ENCODE measurements at regions not wholly inside any gene's neighbourhood (a gene's known extent, or its start where the extent isn't known, plus 50 kb on each side); places are given as distances from the start of the nearest gene placed in this dataset.
A peak's percentile ranks its signal among the peaks of the same experiment; 100 is the strongest.
"Not testable (repeated sequence)": the region's sequence is repeated elsewhere in the genome, so short reads cannot be mapped to it uniquely, and the experiment has no call there.

DNA sequence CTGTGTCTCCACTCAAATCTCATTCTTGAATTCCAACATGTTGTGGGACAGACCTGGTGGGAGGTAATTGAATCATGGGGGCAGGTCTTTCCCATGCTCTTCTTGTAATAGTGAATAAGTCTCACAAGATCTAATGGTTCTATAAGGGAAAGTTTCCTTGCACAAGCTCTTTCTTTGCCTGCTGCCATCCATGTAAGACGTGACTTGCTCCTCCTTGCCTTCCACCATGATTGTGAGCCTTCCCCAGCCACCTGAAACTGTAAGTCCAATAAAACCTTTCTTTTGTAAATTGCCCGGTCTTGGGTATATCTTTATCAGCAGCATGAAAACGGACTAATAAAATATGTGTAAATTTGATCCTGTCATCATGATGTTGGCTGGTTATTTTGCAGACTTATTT, 471.9 kb downstream of the JRKL start:
- BruUV-seq (replicated peaks); H3K27ac ChIP-seq (ENCODE audit: extremely low read depth, low read depth, low read length); H3K9me1 ChIP-seq (ENCODE audit: control insufficient read depth, insufficient read depth, low read length); H2AFZ ChIP-seq (ENCODE audit: low read depth, low read length); H3K79me2 ChIP-seq (ENCODE audit: control insufficient read depth, insufficient read depth, low read length); FAIRE-seq; DNase-seq (ENCODE audit: extremely low read depth in 1 of 4, low spot score in 3 of 4); H3K9ac ChIP-seq (ENCODE audit: insufficient read depth in 1 of 2, low read depth in 2 of 2, low read length in 2 of 2); intact Hi-C loops (cut with micrococcal nuclease); POLR2A ChIA-PET; ATAC-seq; CTCF ChIA-PET (ENCODE audit: low intra/inter-chr PET ratio); H4K20me1 ChIP-seq (replicated peaks; ENCODE audit: control insufficient read depth, insufficient read depth, low read length); H3K4me2 ChIP-seq (ENCODE audit: insufficient read depth, low read length); H3K36me3 ChIP-seq (ENCODE audit: control insufficient read depth, insufficient read depth, low read length); in situ Hi-C loops (cut with MboI); H3K27me3 ChIP-seq (ENCODE audit: control insufficient read depth in 2 of 2, insufficient read depth in 2 of 2, low read length in 2 of 2); H3K4me1 ChIP-seq (replicated peaks in 1 of 2; ENCODE audit: control insufficient read depth in 2 of 2, insufficient read depth in 2 of 2, low read length in 2 of 2); H3K9me3 ChIP-seq (replicated peaks; ENCODE audit: control insufficient read depth, insufficient read depth, low read depth, low read length); H3K4me3 ChIP-seq: not testable (repeated sequence)
- TF ChIP-seq ZNF431 (CRISPR knock-in tag; IDR thresholded peaks at IDR 0.05) = peak; percentile 95
- WGBS (ENCODE audit: insufficient coverage, low coverage, missing lambda C conversion rate) = 0% methylated on average over 3 of the region's 3 CpGs

DNA sequence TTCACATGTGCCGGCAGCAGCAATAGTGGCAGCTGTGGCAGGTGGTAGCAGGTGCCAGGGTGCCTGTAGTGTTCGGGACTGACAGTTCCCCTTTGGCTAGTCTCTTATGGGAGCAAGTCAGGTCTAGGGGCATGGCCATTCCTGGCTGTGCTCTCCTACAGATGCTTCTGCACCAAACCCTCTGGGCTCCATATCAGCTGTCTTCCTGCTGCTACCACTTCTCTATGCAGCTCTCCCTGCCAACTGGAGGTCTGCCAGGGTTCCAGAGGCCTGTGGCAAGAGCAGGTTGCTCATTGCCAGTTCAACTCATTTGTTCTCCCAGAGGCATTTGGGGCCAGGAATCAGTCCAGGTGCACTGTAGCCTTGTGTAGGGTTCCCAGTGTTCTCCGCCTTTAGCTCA, 473.7 kb downstream of the JRKL start:
- Histone ChIP-seq H3K9me1 (ENCODE audit: control insufficient read depth, insufficient read depth, low read length) (no peaks in the 10 kb centered on the region), H3K79me2 (ENCODE audit: control insufficient read depth, insufficient read depth, low read length) (no peaks in the 10 kb centered on the region), H2AFZ (ENCODE audit: low read depth, low read length) (no peak overlapping the region), H3K27ac (ENCODE audit: extremely low read depth, low read depth, low read length) (no peak overlapping the region), H3K4me2 (ENCODE audit: insufficient read depth, low read length) (no peak overlapping the region), H3K27me3 (ENCODE audit: control insufficient read depth in 2 of 2, insufficient read depth in 2 of 2, low read length in 2 of 2) (no peaks in the 10 kb centered on the region), H3K9me3 (replicated peaks; ENCODE audit: control insufficient read depth, insufficient read depth, low read depth, low read length) (no peaks in the 10 kb centered on the region; the same call in 1 of the 2 replicates), H4K20me1 (replicated peaks; ENCODE audit: control insufficient read depth, insufficient read depth, low read length) (no peaks in the 10 kb centered on the region), H3K36me3 (ENCODE audit: control insufficient read depth, insufficient read depth, low read length) (no peaks in the 10 kb centered on the region), H3K9ac (ENCODE audit: insufficient read depth in 1 of 2, low read depth in 2 of 2, low read length in 2 of 2) (no peak overlapping the region), H3K4me1 (replicated peaks in 1 of 2; ENCODE audit: control insufficient read depth in 2 of 2, insufficient read depth in 2 of 2, low read length in 2 of 2) (no peaks in the 10 kb centered on the region), H3K4me3 (no peak overlapping the region)
- WGBS (ENCODE audit: insufficient coverage, low coverage, missing lambda C conversion rate) = 5% methylated on average over 3 of the region's 3 CpGs
- in situ Hi-C loops (cut with MboI) = no loop called here
- ChIA-PET POLR2A (no interaction called here), CTCF (ENCODE audit: low intra/inter-chr PET ratio) (no interaction called here)
- intact Hi-C loops (cut with micrococcal nuclease) = no loop called here
- no peak for ATAC-seq
- DNase-seq (ENCODE audit: extremely low read depth in 1 of 4, low spot score in 3 of 4) = no peak
- no peak for FAIRE-seq
- no TSS peak for BruUV-seq (replicated peaks)
- TF ChIP-seq, protein P1, sequence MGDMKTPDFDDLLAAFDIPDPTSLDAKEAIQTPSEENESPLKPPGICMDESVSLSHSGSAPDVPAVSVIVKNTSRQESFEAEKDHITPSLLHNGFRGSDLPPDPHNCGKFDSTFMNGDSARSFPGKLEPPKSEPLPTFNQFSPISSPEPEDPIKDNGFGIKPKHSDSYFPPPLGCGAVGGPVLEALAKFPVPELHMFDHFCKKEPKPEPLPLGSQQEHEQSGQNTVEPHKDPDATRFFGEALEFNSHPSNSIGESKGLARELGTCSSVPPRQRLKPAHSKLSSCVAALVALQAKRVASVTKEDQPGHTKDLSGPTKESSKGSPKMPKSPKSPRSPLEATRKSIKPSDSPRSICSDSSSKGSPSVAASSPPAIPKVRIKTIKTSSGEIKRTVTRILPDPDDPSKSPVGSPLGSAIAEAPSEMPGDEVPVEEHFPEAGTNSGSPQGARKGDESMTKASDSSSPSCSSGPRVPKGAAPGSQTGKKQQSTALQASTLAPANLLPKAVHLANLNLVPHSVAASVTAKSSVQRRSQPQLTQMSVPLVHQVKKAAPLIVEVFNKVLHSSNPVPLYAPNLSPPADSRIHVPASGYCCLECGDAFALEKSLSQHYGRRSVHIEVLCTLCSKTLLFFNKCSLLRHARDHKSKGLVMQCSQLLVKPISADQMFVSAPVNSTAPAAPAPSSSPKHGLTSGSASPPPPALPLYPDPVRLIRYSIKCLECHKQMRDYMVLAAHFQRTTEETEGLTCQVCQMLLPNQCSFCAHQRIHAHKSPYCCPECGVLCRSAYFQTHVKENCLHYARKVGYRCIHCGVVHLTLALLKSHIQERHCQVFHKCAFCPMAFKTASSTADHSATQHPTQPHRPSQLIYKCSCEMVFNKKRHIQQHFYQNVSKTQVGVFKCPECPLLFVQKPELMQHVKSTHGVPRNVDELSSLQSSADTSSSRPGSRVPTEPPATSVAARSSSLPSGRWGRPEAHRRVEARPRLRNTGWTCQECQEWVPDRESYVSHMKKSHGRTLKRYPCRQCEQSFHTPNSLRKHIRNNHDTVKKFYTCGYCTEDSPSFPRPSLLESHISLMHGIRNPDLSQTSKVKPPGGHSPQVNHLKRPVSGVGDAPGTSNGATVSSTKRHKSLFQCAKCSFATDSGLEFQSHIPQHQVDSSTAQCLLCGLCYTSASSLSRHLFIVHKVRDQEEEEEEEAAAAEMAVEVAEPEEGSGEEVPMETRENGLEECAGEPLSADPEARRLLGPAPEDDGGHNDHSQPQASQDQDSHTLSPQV (IDR thresholded peaks at IDR 0.05) = no peak
- TF ChIP-seq GABPB1 (CRISPR knock-in tag; IDR thresholded peaks at IDR 0.05) (no peak), SOX6 (IDR thresholded peaks at IDR 0.05) (no peak), RBBP5 (IDR thresholded peaks at IDR 0.05; ENCODE audit: borderline replicate concordance, insufficient read depth, low read length, poor library complexity, severe bottlenecking) (no peak)
- TF ChIP-seq, protein P2, sequence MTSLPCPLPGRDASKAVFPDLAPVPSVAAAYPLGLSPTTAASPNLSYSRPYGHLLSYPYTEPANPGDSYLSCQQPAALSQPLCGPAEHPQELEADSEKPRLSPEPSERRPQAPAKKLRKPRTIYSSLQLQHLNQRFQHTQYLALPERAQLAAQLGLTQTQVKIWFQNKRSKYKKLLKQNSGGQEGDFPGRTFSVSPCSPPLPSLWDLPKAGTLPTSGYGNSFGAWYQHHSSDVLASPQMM (CRISPR knock-in tag; IDR thresholded peaks at IDR 0.05) = no peak
- TF ChIP-seq, protein P3, sequence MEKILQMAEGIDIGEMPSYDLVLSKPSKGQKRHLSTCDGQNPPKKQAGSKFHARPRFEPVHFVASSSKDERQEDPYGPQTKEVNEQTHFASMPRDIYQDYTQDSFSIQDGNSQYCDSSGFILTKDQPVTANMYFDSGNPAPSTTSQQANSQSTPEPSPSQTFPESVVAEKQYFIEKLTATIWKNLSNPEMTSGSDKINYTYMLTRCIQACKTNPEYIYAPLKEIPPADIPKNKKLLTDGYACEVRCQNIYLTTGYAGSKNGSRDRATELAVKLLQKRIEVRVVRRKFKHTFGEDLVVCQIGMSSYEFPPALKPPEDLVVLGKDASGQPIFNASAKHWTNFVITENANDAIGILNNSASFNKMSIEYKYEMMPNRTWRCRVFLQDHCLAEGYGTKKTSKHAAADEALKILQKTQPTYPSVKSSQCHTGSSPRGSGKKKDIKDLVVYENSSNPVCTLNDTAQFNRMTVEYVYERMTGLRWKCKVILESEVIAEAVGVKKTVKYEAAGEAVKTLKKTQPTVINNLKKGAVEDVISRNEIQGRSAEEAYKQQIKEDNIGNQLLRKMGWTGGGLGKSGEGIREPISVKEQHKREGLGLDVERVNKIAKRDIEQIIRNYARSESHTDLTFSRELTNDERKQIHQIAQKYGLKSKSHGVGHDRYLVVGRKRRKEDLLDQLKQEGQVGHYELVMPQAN (IDR thresholded peaks at IDR 0.05; ENCODE audit: borderline replicate concordance) = no peak
- TF ChIP-seq, protein P4, sequence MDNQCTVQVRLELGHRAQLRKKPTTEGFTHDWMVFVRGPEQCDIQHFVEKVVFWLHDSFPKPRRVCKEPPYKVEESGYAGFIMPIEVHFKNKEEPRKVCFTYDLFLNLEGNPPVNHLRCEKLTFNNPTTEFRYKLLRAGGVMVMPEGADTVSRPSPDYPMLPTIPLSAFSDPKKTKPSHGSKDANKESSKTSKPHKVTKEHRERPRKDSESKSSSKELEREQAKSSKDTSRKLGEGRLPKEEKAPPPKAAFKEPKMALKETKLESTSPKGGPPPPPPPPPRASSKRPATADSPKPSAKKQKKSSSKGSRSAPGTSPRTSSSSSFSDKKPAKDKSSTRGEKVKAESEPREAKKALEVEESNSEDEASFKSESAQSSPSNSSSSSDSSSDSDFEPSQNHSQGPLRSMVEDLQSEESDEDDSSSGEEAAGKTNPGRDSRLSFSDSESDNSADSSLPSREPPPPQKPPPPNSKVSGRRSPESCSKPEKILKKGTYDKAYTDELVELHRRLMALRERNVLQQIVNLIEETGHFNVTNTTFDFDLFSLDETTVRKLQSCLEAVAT (IDR thresholded peaks at IDR 0.05) = no peak

Measured in K562 (cell line).